Smooth muscle cell (in vitro differentiated cells): ENCODE measurements at regions not wholly inside any gene's neighbourhood (a gene's known extent, or its start where the extent isn't known, plus 50 kb on each side); places are given as distances from the start of the nearest gene placed in this dataset.

Source experiments
- DNase-seq: peaks from one replicate; lab custom pipeline; 2025; ENCODE audit not compliant: unreplicated experiment; lab: John Stamatoyannopoulos, UW
- H2AFZ ChIP-seq: fragments of 200-600 bp; sonication (generic); 2 replicates; pipeline ENCODE4 v1.6.0; 2016; ENCODE audit warnings: antibody characterized with exemption, low read depth, mild to moderate bottlenecking
- H3F3A ChIP-seq: fragments of 200-600 bp; sonication (generic); 2 replicates; pipeline ENCODE4 v1.6.0; 2017; ENCODE audit warnings: antibody characterized with exemption, low read depth
- H3K27ac ChIP-seq: fragments of 200-600 bp; sonication (generic); 2 replicates; pipeline ENCODE4 v1.5.1; 2016; ENCODE audit warnings: low read depth, mild to moderate bottlenecking
- H3K27me3 ChIP-seq: fragments of 200-600 bp; sonication (generic); 2 replicates; pipeline ENCODE4 v1.6.1; 2016; ENCODE audit warnings: low read depth, mild to moderate bottlenecking
- H3K36me3 ChIP-seq: fragments of 200-600 bp; sonication (generic); 2 replicates; pipeline ENCODE4 v1.5.1; 2016; ENCODE audit warnings: low read depth
- H3K4me1 ChIP-seq: fragments of 200-600 bp; sonication (generic); 2 replicates; pipeline ENCODE4 v1.5.1; 2016; ENCODE audit warnings: low read depth
- H3K4me2 ChIP-seq: fragments of 200-600 bp; sonication (generic); 2 replicates; pipeline ENCODE4 v1.6.0; 2016; ENCODE audit warnings: mild to moderate bottlenecking
- H3K4me3 ChIP-seq: fragments of 200-600 bp; sonication (generic); 2 replicates; pipeline ENCODE4 v1.5.1; 2016; ENCODE audit warnings: mild to moderate bottlenecking
- H3K79me2 ChIP-seq: fragments of 200-600 bp; sonication (generic); 2 replicates; pipeline ENCODE4 v1.6.0; 2016; ENCODE audit warnings: low read depth, mild to moderate bottlenecking
- H3K9ac ChIP-seq: fragments of 200-600 bp; sonication (generic); 2 replicates; pipeline ENCODE4 v1.6.0; 2016; ENCODE audit warnings: low read depth
- H3K9me3 ChIP-seq: fragments of 200-600 bp; sonication (generic); replicated peaks from 2 replicates; pipeline ENCODE4 v1.5.1; 2016; ENCODE audit warnings: low read depth
- H4K20me1 ChIP-seq: fragments of 200-600 bp; sonication (generic); 2 replicates; pipeline ENCODE4 v1.6.0; 2016; ENCODE audit warnings: low read depth
- WGBS: methylation state at CpG from one replicate; pipeline ENCODE4 v1.1.7; 2016; ENCODE audit warnings: low lambda C conversion rate; 5-methylcytosine and 5-hydroxymethylcytosine counted together
- TF ChIP-seq, protein P1 (sequence below): fragments of 200-600 bp; sonication (generic); IDR thresholded peaks from 2 replicates; pipeline ENCODE4 v1.5.1; 2017; ENCODE audit warnings: borderline replicate concordance, mild to moderate bottlenecking, antibody characterized with exemption; ENCODE audit not compliant: insufficient read depth, poor library complexity, severe bottlenecking

DNA sequence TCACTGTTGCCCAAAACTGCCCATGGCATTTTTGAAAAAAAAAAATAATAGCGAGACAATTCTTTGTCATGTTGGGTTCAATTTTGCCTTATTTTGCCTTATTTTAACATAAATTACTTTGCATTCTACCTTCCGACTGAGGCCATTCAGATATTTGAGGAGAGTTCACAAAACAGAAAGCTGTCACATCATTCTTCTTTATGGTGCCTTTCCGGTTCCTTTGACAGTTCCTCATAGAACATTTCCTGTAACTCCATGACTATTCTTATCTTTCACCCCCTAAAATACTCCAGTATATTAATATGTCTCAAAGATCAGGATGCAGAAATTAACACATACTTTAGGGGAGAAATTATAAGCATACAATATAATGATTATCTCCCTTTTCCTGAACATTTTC, 476.7 kb downstream of the NOVA1 start:
- Histone ChIP-seq H3K36me3 (no peaks in the 10 kb centered on the region), H3K79me2 (no peaks in the 10 kb centered on the region), H3K27me3 (no peaks in the 10 kb centered on the region), H3K27ac (no peak overlapping the region), H3F3A (no peaks in the 10 kb centered on the region), H3K4me2 (no peak overlapping the region), H2AFZ (no peak overlapping the region), H3K4me1 (no peaks in the 10 kb centered on the region), H4K20me1 (no peaks in the 10 kb centered on the region), H3K4me3 (no peak overlapping the region), H3K9ac (no peak overlapping the region), H3K9me3 (no peaks in the 10 kb centered on the region)
- DNase-seq, result no peak
- 88% methylated on average over 3 of the region's 3 CpGs for WGBS
- TF ChIP-seq, protein P1, sequence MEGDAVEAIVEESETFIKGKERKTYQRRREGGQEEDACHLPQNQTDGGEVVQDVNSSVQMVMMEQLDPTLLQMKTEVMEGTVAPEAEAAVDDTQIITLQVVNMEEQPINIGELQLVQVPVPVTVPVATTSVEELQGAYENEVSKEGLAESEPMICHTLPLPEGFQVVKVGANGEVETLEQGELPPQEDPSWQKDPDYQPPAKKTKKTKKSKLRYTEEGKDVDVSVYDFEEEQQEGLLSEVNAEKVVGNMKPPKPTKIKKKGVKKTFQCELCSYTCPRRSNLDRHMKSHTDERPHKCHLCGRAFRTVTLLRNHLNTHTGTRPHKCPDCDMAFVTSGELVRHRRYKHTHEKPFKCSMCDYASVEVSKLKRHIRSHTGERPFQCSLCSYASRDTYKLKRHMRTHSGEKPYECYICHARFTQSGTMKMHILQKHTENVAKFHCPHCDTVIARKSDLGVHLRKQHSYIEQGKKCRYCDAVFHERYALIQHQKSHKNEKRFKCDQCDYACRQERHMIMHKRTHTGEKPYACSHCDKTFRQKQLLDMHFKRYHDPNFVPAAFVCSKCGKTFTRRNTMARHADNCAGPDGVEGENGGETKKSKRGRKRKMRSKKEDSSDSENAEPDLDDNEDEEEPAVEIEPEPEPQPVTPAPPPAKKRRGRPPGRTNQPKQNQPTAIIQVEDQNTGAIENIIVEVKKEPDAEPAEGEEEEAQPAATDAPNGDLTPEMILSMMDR, result no peak

DNA sequence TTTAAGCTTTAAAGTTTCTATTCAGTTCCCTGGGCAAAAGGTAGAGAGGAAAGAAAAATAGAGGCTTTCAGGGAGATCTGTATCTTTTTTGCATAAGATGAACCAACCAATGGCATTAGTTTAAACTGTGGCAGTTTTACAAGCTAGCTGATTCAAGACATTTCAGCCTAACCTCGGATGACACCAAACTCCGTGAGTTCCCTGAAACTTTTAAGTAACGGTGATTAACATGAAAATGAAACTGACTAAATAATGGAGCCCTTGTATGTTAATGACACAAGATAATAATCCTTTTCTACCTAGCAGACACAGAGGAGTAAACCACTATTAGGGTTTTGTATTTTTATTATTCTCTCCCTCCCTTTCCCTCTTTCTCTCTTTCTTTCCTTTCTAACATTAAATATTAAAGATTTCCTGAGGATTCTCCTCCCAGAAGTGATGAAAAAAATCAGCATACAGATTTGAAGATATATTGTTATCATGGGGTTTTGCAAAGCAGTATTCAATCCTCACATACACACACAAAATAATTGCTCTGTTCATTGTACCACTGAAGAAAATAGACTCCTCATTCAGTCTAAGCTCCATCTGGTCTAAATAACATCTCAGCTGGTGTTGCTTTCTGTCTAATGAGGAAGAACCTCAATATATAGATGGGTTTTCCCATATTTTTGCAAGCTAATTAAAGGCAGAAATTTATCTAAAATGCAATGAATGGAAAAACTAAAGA, 483.8 kb downstream of the NOVA1 start:
- Histone ChIP-seq H3K4me1 (peaks cover 3% of the 10 kb centered on the region), H3K4me2 (no peak overlapping the region), H3K27ac (no peak overlapping the region), H3K9me3 (no peaks in the 10 kb centered on the region), H3K79me2 (no peaks in the 10 kb centered on the region), H3F3A (no peaks in the 10 kb centered on the region), H2AFZ (no peak overlapping the region), H4K20me1 (no peaks in the 10 kb centered on the region), H3K9ac (no peak overlapping the region), H3K36me3 (no peaks in the 10 kb centered on the region), H3K27me3 (no peaks in the 10 kb centered on the region), H3K4me3 (no peak overlapping the region)
- 39% methylated on average over 3 of the region's 3 CpGs for WGBS
- no peak for DNase-seq
- TF ChIP-seq, protein P1, result no peak

DNA sequence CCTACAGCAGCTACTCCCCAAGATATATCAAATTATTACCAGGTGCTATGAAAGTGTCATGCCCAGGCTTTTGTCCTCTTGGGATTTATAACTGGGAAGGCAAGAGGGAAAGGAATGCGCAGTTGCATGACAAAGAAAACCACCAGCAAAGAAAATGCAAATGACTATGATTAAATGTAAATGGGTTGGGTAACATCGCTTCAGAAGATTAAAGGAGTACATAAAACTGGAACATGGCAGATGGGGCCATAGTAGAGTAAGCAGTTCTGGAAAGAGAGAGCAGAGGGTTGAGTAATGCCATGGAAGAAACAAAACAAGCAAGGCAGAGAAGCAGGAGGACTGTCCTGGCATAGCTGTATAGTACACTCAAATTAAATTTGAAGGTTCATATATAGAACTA, 493.1 kb downstream of the NOVA1 start:
- TF ChIP-seq, protein P1, result no peak
- WGBS, result 71% methylated on average over 2 of the region's 2 CpGs
- Histone ChIP-seq H3K4me2 (no peak overlapping the region), H3K4me1 (no peaks in the 10 kb centered on the region), H3K27ac (no peak overlapping the region), H3K79me2 (no peaks in the 10 kb centered on the region), H3K27me3 (no peaks in the 10 kb centered on the region), H3K4me3 (no peak overlapping the region), H4K20me1 (no peaks in the 10 kb centered on the region), H3K9me3 (no peaks in the 10 kb centered on the region), H2AFZ (no peak overlapping the region), H3K36me3 (no peaks in the 10 kb centered on the region), H3K9ac (no peak overlapping the region), H3F3A (no peaks in the 10 kb centered on the region)
- DNase-seq, result no peak

DNA sequence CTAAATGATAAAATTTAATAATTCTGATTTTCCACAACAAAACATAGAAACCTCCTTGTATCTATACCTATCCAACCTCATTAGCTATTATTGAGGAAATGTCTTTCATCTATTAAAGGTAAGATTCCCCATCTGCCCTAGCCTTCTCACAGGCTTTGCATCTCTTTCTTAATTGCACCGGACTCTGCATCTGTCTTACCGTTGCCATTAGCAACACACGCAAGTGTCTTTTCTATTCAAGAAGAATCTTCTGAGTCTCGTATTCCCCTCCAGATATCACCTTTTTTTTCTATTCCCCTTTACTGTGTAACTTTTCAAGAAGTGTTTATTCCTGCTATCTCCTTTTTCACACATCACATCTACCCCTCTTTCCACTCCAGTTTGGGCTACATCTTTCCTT, 500.0 kb downstream of the NOVA1 start:
- Histone ChIP-seq H3K4me2 (no peak overlapping the region), H3K4me3 (no peak overlapping the region), H3K9me3 (no peaks in the 10 kb centered on the region), H4K20me1 (no peaks in the 10 kb centered on the region), H3K79me2 (no peaks in the 10 kb centered on the region), H3K9ac (no peak overlapping the region), H2AFZ (no peak overlapping the region), H3K27ac (no peak overlapping the region), H3K36me3 (no peaks in the 10 kb centered on the region), H3F3A (no peaks in the 10 kb centered on the region), H3K27me3 (no peaks in the 10 kb centered on the region), H3K4me1 (no peaks in the 10 kb centered on the region)
- 69% methylated on average over 4 of the region's 4 CpGs for WGBS
- DNase-seq, result no peak
- TF ChIP-seq, protein P1, result no peak
